Right lung (tissue), 2 donors: ENCODE measurements at regions not wholly inside any gene's neighbourhood (a gene's known extent, or its start where the extent isn't known, plus 50 kb on each side); places are given as distances from the start of the nearest gene placed in this dataset.
"Not testable (repeated sequence)": the region's sequence is repeated elsewhere in the genome, so short reads cannot be mapped to it uniquely, and the experiment has no call there.

Source experiments
- DNase-seq, 2 donors: peaks; one replicate each; pipeline ENCODE4 v3.0.0-alpha.2; 2013

DNA sequence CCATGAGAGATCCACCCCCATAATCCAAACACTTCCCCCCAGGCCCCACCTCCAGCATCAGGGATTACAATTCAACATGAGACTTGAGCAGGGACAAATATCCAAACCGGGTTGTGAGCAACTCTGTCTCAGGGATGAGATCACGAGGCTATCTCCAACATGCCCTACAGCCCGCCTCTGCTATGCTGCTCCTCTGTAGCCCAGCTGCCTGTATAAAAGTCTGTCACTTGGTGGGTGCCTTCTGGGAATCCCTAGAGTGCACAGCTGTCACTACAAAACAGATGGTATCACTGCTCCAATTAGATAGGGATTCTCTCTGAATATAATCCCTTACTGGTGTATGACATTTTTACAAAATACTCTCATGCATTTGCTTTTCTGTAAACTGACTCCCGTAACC is 114.9 kb upstream of the NANOS1 start:
- DNase-seq = no peak

DNA sequence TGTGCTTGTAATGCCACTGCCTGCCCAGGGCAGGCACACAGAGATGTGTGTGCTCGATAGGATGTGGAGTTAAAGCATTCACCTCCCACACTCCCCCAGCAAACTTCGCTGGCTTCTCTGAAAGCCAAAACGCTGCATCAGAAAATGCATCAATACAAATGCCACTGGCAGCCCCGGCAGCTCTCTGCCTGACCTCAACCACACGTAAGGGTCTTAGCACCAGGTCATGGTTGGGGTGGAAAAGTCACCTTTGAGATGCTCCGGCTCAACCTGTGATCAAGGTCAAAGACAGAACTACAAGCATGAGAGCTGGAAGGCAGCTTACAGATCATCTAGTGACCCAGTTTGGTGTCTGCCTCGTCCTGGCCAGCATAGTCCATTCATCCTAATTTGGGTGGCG is 114.4 kb upstream of the NANOS1 start:
- no peak for DNase-seq

DNA sequence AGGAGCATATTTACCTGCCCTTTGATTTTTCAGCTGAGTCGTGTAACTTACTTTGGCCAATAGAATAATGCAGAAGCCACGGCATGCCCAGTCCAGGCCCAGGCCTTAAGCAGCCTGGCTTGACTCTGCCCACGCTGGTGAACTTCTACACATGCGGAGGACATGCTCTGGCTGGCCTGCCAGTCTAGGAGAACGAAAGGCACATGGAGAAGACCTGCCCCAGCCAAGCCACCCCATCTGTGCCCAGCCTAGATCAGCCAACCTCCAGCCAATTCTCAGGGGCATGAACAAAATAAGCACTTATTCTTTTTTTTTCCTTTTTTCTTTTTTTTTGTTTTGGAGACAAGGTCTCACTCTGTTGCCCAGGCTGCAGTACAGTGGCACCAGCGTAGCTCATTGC is 112.7 kb upstream of the NANOS1 start:
- no peak for DNase-seq

DNA sequence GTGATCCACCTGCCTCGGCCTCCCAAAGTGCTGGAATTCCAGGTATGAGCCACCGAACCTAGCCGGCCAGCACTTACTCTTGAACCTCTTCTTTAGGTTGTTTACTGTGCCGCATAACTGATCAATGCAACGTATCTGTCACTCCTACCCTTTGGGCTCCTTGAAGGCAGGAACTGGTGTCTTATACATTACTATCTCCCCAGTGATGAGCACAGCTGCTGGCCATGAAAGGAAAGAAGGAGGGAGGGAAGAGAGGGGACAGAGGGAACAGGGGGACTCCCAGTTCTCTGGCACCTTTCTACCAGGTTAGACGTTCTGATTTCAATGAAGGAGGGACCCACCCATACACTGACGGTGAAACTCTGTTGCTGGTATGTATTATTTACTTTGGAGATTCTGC is 111.8 kb upstream of the NANOS1 start:
- DNase-seq = no peak

DNA sequence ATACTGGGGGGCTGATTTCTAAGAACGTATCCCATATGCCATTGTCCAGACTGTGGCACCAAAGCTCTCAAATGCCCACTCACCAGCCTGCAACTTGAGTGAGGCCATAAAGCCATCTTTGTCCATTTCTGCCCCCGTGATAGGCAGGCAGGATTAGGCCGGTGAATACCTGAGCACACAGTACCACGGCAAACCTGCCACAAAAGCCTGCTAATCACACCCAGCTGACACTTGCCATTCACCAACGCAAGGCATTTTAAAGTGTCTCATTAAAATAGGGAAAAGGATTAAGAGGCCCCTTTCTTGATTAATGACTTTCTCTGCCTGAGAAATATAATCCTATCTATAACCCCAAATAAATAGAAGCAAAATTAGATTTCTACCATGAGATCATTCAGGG is 111.4 kb upstream of the NANOS1 start:
- no peak for DNase-seq

DNA sequence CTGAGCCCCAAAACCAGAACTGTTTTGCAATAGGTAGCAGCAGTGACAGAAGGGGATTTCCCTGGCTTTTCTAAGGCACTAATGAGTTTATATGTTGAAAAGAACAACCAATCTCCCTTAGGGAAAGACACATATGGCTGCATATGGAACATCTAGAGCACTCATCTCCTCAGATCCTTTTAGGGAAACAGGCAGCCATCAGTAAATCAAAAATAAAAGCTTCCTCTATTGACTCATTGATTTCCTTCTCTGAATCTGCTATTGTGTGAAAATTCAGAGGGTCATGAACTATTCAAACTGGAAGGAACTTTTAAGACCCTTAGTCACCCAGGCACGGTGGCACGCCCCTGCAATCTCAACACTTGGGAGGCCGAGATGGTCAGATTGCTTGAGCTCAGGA is 110.9 kb upstream of the NANOS1 start:
- no peak for DNase-seq

DNA sequence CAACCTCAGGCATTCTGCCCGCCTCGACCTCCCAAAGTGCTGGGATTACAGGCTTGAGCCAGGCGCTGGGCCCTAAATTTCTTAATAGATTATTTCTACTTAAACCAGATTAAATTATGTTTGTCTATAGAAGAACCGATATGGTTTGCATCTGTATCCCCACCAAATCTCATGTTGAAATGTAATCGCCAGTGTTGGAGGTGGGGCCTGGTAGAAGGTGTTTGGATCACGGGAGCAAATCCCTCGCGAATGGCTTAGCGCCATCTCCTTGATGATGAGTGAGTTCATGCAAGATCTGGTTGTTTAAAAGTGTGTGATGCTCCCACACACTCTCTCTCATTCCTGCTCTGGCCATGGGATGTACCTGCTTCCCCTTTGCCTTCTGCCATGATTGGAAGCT is 109.3 kb upstream of the NANOS1 start:
- DNase-seq = no peak

DNA sequence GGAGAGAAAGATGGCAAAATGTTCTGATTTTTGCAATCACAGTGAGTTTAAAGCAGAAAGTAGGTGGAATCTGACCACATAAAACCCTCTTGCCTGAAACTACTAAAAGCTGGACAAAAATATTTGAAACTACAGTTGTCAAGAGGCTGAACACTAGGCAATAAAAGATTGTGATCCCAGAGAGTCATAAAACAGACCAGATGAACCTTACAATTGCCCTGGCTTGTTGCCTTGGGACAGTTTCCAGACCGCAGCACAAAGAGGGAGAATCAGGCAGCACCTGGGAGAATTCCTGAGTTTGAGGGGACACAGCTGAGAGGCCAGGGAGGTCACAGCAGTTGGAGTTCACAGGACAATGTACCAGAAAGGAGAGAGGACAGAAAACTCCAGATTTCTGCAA is 107.3 kb upstream of the NANOS1 start:
- DNase-seq = no peak

DNA sequence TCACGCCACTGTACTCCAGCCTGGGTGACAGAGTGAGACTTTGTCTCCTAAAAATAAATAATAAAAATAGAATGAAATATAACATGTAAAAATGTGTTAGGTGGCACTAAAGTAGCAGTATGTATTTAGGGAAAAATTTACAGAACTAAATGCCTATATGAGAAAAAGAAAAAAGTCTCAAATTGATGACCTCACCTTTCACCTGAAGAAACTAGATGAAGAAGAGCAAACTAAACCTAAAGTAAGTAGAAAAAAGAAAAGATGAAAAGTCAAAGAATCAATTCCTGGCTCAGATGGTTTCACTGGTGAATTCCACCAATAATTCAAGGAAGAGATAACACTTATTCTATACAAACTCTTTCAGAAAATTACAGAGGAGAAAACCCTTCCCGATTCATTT is 106.5 kb upstream of the NANOS1 start:
- no peak for DNase-seq

DNA sequence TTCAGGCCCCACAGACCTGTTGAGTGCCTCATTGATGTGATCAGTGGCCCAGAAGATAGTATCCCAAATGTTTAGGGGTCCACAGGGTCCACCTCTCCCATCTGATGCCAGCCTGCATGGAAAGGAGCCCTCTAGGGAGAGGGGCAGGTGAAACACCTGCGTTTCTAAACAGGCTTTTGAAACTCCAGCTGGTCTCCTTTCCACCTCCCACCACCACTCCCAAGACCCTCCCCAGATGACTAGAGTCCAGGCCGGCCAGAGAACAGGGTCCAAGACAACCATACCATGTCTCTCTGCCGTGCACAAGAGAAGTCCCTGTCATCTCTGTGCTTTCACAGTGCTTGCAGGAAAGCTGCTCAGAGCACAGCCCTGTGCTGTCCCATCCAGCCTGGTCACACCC is 105.0 kb upstream of the NANOS1 start:
- no peak for DNase-seq

DNA sequence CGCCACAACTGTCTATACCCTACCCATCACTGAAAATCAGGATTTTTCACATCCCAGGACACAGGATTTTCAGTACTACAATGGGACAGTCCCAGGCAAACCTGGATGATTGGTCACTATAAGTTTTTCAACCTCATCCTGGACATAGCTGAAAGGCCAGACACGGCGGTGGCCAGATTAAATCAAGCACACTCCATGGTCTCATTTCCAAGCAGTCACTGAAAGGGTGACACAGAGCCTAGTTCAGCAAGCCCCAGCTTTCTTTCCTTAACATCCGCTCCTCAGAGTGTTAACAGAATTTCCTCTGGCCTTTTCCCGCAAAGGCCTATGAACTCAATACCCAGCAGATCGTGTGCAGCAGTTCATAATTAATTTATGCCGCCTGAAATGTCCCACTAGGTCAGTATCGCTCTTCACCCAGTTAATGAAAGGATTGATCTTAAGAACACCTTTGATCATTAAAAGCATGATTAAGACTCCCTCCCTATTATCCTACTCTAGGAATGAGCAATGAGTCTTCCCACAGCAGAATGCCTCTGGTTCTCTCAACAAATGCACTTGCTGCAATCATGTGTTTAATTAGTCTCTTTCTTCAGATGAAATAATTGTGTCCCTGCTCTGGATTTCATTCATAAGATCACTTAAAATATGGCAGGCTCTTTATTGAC is 104.0 kb upstream of the NANOS1 start:
- DNase-seq = no peak

DNA sequence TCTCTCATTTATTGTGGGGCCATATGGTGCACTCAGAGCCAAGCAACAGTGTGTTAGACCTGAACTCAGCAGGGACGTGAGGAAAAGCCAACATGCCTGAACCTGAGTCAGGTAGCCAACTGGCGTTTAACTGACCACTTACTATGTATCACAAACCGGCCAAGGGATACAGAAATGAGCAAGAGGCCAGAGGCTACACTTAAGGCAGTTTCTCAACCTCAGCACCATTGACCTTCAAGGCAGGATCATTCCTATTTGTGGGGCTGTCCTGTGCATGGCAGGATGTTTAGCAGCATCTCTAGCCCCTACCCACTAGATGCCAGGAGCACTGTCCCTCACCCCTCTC is 103.5 kb upstream of the NANOS1 start:
- no peak for DNase-seq

DNA sequence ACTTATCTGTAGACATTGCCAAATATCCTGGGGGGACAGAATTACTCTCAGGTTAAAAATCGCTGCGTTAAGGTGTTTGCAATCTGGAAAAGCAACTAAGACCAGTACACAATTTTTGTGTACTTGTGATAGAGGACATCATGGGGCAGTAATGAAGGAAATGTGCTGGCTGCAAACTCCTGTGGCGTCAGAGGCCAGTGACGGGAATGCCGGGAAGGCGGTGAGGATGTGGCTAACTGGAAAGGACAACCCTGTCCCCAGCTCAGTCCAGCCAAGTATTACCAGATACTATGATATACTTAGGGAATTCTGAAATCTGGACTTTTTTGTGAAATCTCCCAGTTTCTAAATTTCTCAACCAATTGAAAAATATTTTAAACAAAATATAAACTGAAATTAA is 103.1 kb upstream of the NANOS1 start:
- DNase-seq = no peak

DNA sequence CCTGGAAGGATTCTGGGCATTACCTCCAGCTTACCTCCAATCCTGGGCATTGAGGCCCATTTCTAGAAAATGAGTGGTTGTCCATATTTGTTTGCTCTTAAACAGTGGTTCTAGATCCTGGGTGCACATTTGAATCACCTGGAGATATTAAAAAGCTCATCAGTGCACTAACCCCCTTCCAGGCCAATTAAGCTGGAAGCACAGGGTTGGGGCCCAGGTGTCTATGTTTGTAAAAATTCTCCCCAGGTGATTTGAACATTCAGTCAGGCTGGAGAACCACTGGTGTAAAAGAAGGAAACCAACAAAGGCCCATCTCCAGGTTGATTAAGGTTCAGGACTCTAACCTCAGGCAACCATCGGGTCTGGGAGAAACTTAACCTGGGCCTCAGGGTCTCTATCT is 102.6 kb upstream of the NANOS1 start:
- no peak for DNase-seq

DNA sequence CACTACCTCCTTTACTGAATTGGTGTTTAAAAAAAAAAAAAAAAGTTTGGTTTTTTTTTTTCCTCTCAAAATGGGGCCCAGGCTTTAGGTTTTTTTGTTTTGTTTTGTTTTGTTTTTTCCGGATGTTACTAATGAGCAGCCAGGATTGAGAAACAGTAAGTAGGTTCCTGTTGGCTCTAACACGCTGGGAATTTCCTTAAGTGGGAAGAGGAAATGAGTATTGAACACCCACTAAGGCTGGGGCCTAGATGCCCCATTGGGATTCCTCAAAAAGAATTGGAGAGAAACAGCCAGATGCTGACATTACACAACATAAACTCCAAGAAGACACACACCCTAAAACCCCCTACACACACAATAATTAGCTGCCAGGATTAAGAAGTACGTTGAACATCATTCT is 102.2 kb upstream of the NANOS1 start:
- no peak for DNase-seq

DNA sequence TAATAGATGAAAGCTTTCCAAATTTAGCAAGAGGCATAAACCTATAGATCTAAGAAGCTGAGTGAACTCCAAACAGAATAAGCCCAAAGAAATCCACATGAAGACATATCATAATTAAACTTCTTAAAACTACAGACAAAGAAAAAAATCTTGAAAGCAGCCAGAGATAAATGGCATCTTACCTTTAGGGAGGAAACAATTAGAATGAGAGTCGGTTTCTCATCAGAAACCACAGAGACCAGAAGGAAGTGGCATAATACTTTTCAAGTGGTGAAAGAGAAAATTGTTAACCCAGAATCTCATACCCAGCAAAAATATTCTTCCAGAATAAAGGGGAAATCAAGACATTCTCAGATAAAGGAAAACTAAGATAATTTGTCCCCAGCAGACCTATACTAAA is 98.9 kb upstream of the NANOS1 start:
- DNase-seq = no peak

DNA sequence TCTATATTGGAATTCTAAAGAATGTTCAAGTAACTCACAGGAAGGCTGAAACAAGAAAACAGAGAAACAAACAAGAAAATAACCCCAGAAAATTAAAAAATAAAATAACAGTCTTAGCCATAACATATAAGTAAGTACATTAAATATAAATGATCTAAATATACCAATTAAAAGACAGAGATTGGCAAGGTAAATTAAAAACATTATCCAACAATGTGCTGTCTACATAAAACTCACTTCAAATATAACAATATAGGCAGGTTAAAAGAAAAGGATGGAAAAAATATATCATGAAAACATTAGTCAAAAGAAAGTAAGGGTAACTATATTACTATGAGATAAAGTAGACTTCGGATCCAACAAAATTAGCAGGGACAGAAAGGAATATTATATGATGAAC is 98.1 kb upstream of the NANOS1 start:
- DNase-seq = no peak

DNA sequence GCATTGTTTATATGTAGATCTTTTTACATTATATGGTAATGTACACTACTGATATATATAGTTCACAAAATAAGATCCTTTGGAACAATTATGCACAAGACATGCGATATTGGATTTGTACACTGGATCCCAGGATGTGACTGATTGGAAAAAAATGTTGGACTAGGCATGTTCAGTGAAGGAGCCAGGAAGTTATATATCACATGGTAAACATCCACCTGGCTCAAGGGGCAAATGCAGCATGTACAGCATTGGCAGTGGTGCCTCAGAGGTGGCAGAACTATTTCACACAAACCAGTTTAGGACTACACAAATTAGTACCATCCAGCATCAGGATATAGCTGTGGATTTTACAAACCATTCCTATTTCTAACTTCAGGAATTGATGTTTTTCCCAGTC is 97.4 kb upstream of the NANOS1 start:
- DNase-seq = not testable (repeated sequence)

DNA sequence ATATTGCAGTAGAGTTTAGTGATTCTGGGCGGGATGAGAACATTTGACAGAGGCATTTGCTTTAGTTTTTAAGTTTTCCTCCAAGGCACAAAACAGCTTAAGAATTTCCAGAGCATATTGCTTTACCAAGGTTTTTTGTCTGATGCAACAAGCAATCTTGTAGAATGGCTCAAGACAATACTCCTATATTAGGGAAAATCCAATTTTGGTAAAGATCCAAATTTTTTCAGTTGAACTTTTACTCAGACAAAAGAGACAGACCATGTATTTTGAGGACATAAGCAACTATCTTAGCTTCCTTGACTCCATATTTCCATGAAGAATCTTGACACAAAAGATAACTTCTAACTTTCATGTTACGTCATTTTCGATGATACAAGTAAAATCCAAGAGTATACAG is 92.3 kb upstream of the NANOS1 start:
- no peak for DNase-seq

DNA sequence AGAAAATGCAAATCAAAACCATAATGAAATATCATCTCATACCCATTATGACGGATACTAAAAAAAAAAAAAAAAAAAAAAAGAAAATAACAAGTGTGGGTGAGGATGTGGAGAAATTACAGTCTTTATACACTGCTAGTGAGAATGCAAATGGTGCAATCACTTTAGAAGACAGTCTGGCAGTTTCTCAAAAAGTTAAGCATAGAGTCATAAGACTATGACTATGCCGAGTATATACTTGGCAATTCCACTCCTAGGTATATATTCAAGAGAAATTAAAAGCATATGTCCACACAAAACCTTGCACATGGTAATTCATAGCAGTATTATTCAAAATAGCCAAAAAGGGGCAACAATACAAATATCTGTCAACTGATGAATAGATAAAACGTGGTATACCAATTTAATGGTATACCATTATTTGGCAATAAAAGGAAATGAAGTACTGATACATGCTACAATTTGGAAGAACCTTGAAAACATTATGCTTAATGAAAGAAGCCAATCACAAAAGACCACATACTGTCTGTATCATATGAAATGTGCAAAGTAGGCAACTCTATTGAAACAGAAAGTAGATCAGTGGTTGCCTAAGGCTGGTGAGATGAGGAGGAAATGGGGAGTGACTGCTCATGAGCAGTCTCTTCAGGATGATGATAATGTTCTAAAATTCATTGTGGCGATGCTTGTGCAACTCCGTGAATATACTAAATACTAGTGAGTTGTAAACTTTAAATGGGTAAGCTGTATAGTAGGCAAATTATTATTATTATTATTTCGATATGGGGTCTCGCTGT is 90.1 kb upstream of the NANOS1 start:
- no peak for DNase-seq

DNA sequence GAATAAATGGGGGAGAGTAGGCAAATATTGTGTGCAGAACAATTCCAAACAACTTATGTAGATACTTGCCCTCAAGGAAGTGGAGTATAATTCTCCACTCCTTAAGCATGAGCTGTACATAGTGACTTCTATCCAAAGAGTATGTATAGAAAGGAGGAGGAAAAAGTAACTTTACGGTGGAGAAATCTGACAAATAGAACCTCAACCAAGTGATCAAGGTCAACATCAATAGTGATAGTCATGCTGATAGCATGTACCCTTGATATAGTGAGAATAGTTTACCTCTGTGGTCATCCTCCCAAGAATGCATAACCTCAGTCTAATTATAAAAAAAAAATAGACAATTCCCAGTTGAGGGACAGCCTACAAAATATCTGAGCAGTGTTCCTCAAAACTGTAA is 89.1 kb upstream of the NANOS1 start:
- DNase-seq = no peak

DNA sequence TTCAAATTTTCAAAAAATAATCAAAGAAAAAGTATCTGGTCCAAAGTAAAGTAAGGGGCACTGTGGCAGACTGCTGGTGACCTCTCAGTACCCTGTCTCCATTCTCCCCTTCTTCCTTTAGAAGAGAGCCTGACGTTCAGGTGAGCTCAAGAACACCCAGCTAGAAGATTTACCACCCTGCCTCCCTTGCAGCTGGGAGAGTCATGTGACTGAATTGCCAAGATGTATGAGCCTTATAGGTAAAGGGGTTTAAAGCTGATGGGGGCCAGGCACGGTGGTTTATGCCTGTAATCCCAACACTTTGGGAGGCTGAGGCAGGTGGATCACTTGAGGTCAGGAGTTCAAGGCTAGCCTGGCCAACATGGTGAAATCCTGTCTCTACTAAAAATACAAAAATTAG is 86.3 kb upstream of the NANOS1 start:
- no peak for DNase-seq

DNA sequence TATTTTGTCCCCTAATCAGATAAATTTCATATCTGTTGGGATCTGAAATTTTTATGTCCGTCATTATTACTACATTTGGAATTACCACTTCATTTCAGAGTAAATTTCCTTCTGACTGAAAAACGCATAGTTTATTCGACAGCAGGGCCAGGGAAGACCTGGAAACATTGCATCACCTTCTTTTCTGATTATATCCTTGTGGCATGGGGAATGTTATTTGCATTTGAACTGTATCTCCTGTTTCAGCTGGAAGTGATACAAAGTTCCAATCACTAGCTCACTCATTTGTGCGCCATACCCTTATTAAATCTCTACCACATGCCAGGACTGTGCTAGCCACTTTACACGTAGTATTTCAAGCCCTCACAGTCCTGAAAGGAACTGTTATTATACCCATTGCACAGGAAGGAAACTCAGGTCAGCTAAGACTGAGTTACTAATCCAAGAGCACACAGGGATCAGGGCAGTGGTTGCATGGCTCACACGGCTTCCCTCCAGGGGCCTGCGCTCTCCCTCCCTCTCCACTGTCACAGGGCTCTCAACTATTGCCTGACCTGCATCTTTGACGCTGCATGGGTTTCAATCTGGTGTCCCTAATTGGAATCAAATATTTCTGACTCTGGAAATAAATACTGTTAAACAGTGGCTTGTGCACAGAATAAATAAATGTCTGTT is 84.4 kb upstream of the NANOS1 start:
- no peak for DNase-seq

DNA sequence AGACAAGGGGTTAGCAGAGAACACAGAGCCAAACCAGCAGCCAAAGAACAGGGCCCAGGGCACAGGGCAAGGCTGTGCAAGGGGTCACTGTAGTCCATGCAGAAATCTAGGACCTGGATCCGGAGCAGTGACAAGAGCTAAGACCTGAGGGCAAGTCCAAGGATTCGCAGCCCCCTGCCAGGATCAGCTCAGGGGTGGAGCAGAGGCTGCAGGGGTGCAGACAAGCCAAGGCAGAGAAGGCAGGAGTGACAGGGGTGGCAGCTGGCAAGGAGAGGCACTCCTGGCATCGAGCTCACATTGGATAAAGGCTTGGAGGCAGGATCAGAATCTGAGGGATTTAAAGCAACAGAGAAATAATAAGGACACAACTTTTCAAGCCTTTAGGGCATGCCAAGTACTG is 80.7 kb upstream of the NANOS1 start:
- no peak for DNase-seq
